Coronary artery (tissue), 2 donors: ENCODE measurements at regions not wholly inside any gene's neighbourhood (a gene's known extent, or its start where the extent isn't known, plus 50 kb on each side); places are given as distances from the start of the nearest gene placed in this dataset.

Source experiments
- DNase-seq: peaks from one replicate; pipeline ENCODE4 v3.0.0-alpha.2; 2017; ENCODE audit warnings: low spot score
- H3K27ac ChIP-seq, 2 donors: fragments of 200-600 bp; sonication (generic); one replicate each; pipeline ENCODE4 v1.5.1; 2016 to 2019
- H3K4me3 ChIP-seq: fragments of 200-600 bp; sonication (generic); 2 replicates; pipeline ENCODE4 v1.5.1; 2016; ENCODE audit warnings: mild to moderate bottlenecking, moderate library complexity
- TF ChIP-seq, protein P1 (sequence below): fragments of 200-600 bp; sonication (generic); IDR thresholded peaks from one replicate; pipeline ENCODE4 v1.5.1; 2019; ENCODE audit warnings: antibody characterized with exemption

DNA sequence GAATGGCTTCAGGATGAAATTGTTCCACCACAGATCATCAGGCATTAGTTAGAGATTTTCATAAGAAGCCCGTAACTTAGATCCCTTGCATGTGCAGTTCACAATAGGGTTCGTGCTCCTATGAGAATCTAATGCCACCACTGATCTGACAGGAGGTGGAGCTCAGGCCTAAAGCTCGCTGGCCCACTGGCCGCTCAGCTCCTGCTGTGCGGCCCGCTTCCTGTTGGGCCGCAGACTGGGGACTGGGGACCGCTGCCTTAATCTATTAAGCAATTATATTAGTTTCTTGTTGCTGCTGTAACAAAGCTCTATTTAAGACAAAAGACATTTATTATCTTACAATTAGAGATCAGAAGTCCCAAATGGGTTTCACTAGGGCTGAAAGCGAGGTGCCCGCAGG, 205.6 kb downstream of the LARP7 start:
- TF ChIP-seq, protein P1, sequence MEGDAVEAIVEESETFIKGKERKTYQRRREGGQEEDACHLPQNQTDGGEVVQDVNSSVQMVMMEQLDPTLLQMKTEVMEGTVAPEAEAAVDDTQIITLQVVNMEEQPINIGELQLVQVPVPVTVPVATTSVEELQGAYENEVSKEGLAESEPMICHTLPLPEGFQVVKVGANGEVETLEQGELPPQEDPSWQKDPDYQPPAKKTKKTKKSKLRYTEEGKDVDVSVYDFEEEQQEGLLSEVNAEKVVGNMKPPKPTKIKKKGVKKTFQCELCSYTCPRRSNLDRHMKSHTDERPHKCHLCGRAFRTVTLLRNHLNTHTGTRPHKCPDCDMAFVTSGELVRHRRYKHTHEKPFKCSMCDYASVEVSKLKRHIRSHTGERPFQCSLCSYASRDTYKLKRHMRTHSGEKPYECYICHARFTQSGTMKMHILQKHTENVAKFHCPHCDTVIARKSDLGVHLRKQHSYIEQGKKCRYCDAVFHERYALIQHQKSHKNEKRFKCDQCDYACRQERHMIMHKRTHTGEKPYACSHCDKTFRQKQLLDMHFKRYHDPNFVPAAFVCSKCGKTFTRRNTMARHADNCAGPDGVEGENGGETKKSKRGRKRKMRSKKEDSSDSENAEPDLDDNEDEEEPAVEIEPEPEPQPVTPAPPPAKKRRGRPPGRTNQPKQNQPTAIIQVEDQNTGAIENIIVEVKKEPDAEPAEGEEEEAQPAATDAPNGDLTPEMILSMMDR, result no peak
- Histone ChIP-seq H3K27ac (no peak overlapping the region), H3K4me3 (no peak overlapping the region)
- no peak for DNase-seq

DNA sequence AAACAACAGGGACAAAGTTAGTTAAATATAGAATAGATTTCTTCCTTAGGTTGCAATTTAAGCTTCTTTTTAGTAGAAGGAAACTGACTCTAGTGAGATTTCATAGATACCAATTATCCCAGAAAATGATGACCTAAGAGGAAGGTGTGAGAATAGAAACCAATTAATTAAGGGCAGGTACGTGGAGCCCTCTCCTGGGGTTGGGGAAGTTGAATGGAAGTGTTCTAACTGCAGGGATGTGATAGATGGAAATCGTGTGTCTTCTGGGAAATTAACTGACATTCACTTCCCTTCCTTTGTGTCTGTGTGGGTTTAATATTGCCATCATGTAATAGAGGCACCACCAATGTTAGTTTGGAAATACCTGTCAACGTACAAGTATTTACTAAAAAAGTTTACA, 204.1 kb upstream of the ANK2 start:
- Histone ChIP-seq H3K4me3 (no peak overlapping the region), H3K27ac (no peak overlapping the region)
- TF ChIP-seq, protein P1, result no peak
- no peak for DNase-seq

DNA sequence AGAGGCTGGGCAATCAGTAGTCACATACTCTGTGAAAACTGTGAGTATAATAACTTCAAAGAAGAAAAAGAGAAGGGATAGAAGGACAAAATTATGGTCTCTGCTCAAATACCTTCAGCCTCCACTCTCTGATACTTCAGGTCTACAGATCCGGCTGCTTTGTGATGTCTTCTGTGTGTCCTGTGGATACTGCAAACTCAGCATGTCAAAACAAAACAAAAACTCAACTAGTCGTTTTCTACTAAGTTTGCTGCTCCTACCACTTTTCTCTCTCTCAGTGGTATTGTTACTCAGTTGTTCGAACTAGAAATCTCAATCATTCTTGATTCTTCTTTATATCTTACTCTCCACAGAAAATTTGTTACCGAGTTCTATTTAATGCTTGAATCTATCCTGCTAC, 202.4 kb upstream of the ANK2 start:
- Histone ChIP-seq H3K27ac (no peak overlapping the region), H3K4me3 (no peak overlapping the region)
- TF ChIP-seq, protein P1, result no peak
- no peak for DNase-seq

DNA sequence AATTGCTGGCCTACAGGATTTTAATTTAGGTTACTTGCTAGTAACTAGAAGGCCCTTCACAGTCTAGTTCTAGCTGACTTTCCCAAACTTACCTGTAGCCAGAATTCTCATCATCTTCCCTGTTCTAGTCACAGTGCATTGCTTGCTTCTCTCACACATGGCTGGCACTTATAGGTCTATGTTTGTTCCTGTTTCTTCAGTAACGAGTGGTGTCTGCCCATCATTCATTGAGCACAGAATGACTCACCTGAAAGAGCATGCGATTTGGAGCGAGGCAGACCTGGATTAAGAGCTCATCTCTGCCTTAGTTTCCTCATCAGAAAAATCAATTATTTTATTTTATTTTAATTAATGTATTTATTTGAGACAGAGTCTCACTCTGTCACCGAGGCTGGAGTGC, 201.7 kb upstream of the ANK2 start:
- no peak for DNase-seq
- H3K4me3 ChIP-seq, result no peak overlapping the region
- H3K27ac ChIP-seq, result no peak overlapping the region
- TF ChIP-seq, protein P1, result no peak

DNA sequence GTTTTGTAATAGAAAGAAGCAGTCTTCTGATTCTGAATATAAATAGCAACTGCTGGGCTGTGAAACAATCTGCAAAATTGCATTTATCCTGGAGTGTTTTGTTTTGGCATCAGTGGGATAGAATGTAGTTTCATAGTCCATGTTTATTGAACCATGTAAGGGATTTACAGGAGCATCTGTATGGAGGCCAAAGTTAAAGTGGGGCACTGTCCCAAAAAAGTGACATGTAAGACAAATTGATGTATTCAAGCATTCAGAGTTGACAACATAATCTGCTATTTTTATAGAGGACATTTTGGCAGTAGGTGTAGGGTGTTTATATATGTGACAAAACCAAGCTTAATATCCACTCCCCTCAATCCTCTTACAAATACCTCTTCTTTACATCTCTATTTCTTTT, 200.5 kb upstream of the ANK2 start:
- no peak overlapping the region for H3K27ac ChIP-seq
- TF ChIP-seq, protein P1, result no peak
- no peak for DNase-seq
- H3K4me3 ChIP-seq, result no peak overlapping the region

DNA sequence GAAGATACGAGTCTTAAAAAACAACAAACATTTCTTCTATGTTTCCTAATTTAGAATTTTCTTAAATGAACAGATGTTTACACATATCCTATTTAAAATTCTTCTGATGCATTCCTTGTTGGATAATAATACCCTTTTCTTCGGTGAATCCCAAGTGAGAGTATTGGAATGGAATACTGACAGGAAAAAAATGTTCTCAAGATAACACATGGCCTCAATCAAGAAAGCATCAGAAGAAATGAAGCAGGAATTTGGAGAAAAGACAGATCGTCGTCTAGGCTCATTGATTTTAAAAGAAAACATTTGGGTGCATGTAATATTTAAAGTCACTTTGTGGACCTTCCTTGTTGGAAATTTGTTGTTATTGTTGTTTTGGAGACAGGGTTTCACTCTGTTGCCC, 196.9 kb upstream of the ANK2 start:
- Histone ChIP-seq H3K27ac (no peak overlapping the region), H3K4me3 (no peak overlapping the region)
- no peak for DNase-seq
- TF ChIP-seq, protein P1, result no peak

DNA sequence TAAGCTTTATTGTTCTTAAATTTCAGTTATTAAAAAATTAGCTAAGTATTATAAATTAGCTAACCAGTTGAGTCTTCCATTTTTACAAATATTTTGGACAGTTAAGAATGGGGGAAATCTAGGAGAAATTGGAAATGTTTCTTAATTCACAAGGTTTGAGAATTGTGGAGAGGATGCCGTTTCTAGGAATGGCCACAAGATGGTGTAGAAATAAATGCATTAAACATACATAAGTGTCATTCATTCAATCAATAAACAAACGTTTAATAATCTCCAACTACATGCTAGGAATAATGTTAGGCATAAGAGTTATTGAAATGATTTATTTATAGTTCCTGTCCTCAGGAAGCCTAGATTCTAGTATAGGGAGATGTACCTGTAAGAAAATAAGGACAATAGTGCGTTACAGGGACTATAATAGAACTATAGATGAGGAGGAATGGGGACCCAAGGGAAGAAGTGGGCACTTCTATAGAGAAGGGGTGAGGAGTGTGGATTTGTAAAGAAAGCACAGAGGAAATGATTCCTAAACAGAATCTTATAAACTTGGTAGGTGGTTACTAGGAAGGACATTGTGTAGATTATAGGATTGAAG, 195.7 kb upstream of the ANK2 start:
- TF ChIP-seq, protein P1, result no peak
- no peak overlapping the region for H3K27ac ChIP-seq
- no peak overlapping the region for H3K4me3 ChIP-seq
- DNase-seq, result no peak
